HCT116 (cell line): ENCODE measurements at regions not wholly inside any gene's neighbourhood (a gene's known extent, or its start where the extent isn't known, plus 50 kb on each side); places are given as distances from the start of the nearest gene placed in this dataset.

ENCODE experiments used
- CEBPB ChIP-seq: IDR thresholded peaks from 2 replicates; pipeline ENCODE4 v1.6.1; 2012; ENCODE audit warnings: low read depth
- CTCF ChIP-seq, 3 experiments: fragments of 200-600 bp in 1 of 3; sonication (generic) in 1 of 3; IDR thresholded peaks in 2 of 3; conservative IDR thresholded peaks in 1 of 3; 2 replicates each; pipeline ENCODE4 v1.5.1; 2012 to 2017; ENCODE audit warnings: low read depth in 2 of 3, low read length in 2 of 3, antibody characterized with exemption in 1 of 3, borderline replicate concordance in 1 of 3, control low read depth in 1 of 3, mild to moderate bottlenecking in 1 of 3, mixed read lengths in 1 of 3, mixed run types in 1 of 3, moderate library complexity in 1 of 3; ENCODE audit not compliant: insufficient read depth in 1 of 3
- POLR2A ChIP-seq: IDR thresholded peaks from 2 replicates; pipeline ENCODE4 v1.7.0; 2011; ENCODE audit warnings: borderline replicate concordance; ENCODE audit not compliant: insufficient read depth, insufficient read length; ENCODE audit errors: extremely low read depth
- RAD21 ChIP-seq: IDR thresholded peaks from 2 replicates; pipeline ENCODE4 v1.6.1; 2012; ENCODE audit warnings: low read depth, mild to moderate bottlenecking
- REST ChIP-seq: IDR thresholded peaks from 2 replicates; pipeline ENCODE4 v1.6.1; 2012; ENCODE audit warnings: low read depth
- TCF7L2 ChIP-seq: IDR thresholded peaks from 2 replicates; pipeline ENCODE4 v1.7.0; 2011; ENCODE audit warnings: borderline replicate concordance, inconsistent platforms; ENCODE audit not compliant: insufficient read depth, insufficient read length; ENCODE audit errors: extremely low read depth
- ZFX ChIP-seq: fragments of 450-650 bp; IDR thresholded peaks from 2 replicates; pipeline ENCODE4 v1.6.1; 2017

- TF ChIP-seq CTCF (IDR thresholded peaks at IDR 0.05 in 2 of 3, conservative IDR thresholded peaks at IDR 0.05 in 1 of 3; ENCODE audit: borderline replicate concordance in 1 of 3, insufficient read depth in 1 of 3, low read depth in 2 of 3, low read length in 2 of 3) (no peak), CEBPB (no peak), POLR2A (no peak), RAD21 (no peak), ZFX (no peak), TCF7L2 (no peak), REST (no peak)
Measured at GRCh38 chr10:3528823-3529403, 256.1 kb downstream of the KLF6 start.
